ENCODE measurements at regions not wholly inside any gene's neighbourhood (a gene's known extent, or its start where the extent isn't known, plus 50 kb on each side); places are given as distances from the start of the nearest gene placed in this dataset.
"Not testable (repeated sequence)": the region's sequence is repeated elsewhere in the genome, so short reads cannot be mapped to it uniquely, and the experiment has no call there.

DNA sequence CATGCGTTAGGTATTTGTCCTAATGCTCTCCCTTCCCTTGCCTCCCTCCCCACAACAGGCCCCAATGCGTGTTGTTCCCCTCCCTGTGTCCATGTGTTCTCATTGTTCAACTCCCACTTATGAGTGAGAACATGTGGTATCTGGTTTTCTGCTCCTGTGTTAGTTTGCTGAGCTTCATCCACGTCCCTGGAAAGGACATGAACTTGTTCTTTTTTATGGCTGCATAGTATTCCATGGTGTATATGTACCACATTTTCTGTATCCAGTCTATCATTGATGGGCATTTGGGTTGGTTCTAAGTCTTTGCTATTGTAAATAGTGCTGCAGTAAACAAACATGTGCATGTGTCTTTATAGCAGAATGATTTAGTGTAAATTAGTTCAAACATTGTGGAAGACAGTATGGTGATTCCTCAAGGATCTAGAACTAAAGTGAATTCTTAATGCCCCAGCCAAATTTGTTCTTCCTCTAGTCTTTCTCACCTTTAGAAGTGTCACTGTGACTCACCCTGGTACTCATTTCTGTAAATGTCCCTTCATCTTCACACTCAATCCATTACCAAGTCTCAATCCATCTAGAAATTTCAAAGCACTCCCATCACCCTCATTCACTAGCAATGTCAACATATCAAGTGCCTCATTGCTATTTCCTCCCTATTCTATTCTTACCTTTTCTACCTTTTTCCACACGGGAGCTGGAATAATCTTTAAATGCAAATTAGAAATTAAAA is 123.9 kb downstream of the MREG start:
- intact Hi-C loops (cut with DNase I); DNase-seq; ATAC-seq: not testable (repeated sequence)

DNA sequence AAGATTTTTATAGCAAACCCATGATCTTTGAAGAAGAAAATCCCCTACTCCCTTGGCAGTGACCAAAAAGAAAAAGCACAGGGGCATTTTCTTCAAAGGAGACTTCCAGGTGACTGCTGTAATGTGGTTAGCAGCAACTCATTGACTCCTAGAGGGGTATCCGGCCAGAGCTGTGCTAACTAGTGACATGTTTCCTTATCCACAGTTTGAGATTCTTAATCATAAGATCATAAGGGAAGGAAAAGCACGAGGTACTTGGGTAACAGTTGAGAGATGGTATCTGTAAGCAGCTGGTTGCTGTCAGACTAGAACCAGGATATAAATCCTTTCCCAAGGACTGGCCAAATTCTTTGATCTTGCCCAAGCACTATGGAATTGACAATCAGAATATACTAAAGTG is 124.7 kb downstream of the MREG start:
- intact Hi-C loops (cut with DNase I): no loop called here
- DNase-seq: no peak
- no peak for ATAC-seq

DNA sequence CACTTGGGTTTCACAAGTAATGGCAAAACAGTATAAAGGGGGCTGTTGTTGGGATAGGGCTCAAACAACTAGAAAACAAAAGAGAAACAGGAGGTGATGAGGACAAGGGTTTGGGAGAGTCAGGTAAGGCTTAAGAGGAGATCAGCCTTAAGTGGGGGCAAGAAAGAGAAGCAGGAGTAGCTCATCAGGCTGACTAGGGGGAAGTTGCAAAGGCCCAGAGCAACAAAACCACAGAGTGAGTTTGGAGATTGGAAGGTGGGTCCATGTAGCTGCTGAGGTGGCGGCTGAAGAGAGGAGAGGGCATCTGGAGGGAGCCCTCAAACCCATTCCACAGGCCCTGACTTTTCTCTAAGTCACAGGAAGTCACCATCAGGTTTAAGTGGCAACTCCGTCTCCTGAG is 126.0 kb downstream of the MREG start:
- intact Hi-C loops (cut with DNase I): no loop called here
- ATAC-seq: no peak

DNA sequence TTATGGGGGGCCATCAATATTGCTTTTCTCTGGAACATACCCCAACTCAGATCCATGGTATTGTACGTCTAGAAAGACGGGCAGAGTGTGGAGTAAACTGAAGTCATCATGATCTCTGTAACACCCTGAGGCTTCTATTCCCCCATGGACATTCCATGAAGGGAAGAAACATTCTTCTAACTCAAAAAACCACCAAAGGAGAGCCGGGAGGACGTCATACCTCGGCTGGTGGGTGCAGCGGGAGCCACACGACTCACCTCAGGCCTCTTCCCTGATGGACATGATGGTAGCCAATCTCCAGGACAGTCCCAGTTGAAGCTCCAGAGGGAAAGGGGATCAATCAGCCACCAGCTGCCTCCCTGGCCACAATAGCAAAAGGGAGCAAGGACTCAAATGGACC is 127.3 kb downstream of the MREG start:
- ATAC-seq (no peak), DNase-seq (no peak)
- intact Hi-C loops (cut with DNase I): no loop called here

More for the DNA sequence above, 126.0 kb downstream of the MREG start:
- DNase-seq: no peak

DNA sequence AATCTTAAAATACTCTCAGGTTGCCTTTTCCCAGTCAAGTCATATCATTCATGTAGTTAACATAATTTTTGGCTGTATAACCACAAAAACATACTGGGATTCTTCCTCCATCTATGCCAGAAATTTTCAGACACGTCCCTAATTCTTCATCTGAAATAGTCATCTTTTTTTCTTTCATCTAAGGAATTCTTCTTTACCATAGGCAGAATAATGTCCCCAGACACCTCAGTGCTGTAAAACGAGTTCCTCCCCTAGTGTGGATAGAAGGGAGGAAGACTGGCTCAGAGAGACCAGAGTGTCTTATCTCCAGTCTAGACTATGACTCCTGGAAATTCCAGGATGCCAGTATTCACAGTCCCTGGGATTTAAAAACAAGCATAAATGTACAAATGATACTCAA is 127.8 kb downstream of the MREG start:
- DNase-seq: no peak
- peak in 1 of 2 donors; percentile 70 for ATAC-seq
- intact Hi-C loops (cut with DNase I): no loop called here

DNA sequence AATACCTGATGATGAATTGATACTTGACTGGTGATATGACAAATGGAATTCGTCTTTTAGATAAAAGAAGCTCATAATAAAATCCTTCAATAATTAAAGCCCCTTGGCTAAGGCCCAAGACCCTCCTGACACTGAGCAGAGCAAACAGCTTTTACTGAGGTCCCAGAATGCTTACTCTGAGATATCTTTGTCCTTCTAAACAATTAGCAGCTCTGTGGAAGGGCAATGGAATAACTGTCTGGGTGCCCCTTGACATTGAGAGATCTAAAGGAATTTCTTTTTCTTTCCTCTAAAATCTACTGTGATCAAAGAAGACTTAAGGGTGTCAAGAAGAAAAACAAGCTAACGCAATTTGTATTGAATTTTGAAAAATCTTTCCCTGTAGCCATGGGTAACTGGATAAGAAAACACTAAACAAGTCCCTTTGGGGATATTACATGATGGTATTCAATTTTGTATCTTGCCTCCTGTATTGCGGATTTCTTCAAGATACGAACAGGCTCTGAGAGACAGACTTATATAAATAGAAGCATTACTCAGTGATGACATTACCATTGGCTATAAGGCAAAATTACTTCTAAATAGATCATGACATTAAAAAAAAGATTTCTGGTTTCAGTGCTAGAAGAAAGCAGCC is 128.8 kb downstream of the MREG start:
- peak; percentile 23 to 63 for ATAC-seq
- intact Hi-C loops (cut with DNase I): no loop called here
- DNase-seq: no peak

DNA sequence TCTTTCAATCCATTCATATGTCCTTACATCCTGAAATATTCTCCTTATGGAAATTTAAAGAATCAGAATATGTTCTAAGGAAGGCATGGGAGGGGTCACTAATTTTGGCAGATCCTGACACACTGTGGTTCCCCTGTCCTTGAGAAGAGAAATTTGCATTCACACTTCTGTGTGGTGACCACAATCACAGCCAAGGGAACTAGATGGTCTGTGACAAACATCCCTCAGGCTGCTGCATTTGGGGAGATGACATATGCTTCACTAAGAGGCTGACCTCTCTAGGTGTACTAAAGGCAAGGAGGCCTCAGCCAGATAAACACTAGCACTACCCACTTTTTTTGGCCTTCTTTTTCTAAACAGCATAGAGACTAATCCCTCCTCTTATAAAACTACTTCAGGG is 129.6 kb downstream of the MREG start:
- intact Hi-C loops (cut with DNase I): no loop called here
- ATAC-seq (no peak), DNase-seq (no peak)

DNA sequence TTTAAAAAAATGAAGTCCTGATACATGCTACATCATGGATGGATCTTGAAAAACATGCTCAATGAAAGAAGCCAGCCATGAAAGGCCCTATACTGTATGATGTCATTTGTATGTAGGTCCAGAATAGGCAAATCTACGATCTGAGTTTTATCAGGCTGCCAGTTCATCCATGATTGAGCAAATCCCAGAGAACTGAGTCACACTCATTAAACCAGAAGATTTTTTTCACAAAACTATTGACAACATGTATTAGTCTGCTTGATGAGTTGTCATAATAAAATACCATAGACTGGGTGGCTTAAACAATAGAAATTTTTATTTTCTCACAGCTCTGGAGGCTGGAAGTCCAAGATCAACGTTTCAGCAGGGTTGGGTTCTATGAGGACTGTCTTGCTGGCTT is 130.7 kb downstream of the MREG start:
- ATAC-seq (no peak), DNase-seq (no peak)
- intact Hi-C loops (cut with DNase I): no loop called here

DNA sequence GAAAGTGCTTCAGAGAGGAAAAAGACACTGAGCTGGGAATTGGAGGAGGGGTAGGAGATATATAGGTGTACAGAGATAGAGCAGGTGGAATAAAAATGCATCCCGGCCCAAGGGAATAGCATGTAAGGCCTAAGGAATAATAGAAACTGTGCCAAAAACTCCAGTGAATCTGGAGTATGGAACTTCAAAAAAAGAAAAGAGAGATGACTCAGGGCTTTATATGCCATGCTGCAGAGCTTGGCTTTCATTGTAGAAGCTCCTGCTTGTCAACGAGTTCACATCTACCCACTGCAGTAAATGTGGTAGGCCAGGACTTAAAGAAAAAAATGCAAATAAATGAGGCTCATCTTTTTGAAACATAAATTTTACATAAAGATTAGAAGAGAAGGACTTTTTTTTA is 131.8 kb downstream of the MREG start:
- DNase-seq (no peak), ATAC-seq (no peak)
- intact Hi-C loops (cut with DNase I): no loop called here

DNA sequence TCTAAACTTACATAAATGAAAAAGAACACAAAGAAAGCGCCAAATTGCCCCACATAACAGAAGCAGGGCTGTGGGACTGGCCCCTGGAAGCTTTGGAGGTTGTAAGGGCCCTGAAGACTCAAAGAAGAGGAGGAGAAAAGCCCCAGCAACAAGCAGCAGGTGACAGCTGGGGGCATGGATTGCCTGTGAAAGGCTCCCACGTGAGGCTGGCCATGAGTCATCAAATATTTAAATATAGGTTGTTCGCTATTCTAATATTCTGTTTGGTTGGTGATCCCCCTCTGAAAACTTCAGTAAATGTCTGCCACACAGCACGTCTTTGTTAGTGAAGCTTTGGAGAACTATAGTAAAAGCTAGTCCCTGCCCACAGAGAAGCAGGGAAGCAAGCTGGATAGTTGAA is 132.4 kb downstream of the MREG start:
- DNase-seq: no peak
- no peak for ATAC-seq
- intact Hi-C loops (cut with DNase I): no loop called here

DNA sequence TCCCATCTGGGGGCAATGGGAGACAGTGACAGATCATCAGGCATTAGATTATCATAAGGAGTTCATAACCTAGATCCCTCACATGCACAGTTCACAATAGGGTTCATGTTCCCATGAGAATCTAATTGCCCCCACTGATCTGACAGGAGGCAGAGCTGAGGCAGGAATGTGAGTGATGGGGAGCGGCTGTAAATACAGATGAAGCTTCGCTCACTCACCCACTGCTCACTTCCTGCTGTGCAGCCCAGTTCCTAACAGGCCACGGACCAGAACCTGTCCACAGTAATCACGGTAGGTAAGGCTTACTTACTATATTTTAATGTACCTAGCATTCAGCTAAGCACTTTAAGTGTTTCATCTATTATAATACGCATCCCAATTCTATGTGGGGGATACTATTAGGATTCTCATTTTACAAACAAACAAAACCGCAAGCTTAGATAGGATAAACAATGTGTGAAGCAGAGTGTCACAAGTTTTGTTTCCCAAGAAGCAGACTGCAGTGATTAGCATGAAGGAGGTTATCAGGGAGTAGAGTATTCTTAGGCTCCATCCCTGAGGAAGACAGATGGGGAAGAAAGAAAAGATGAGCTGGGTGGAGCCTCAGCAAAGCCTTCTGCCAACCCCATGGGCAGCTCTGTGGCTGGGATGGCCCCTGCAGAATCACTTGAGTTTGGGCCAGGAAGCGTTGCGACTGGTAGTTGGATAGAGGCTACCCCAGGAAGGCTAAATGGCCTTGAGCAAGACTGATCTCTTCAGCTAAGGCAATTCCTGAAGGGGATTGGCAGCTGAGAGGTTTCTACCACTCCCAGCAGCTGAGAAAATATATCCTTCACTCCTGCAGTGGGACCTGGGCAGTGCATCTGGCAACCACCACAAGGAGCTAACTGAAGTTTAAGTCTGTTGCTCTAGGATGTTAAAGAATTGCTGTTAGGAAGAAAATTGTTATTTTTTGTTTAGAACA is 133.1 kb downstream of the MREG start:
- intact Hi-C loops (cut with DNase I): no loop called here
- ATAC-seq (no peak), DNase-seq (no peak)

DNA sequence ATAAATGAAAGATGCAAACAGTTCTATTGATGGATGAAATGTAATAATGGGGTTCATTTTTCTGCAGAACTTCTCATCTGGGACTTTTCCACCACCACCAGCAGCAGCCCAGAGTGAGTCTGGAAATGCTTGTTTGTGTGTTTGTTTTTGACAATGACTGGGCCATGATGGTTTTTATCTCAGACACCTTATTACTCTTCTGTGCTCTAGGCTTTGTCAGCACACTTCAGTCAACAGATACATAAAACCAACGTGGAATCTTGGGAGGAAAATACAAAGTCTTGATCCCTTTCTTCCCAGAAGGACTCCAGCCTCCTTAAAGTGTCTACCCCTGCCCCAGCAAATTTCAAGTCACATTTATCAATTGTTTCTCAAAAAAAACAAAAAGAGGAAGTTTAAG is 134.0 kb downstream of the MREG start:
- DNase-seq: no peak
- no peak for ATAC-seq
- intact Hi-C loops (cut with DNase I): no loop called here

DNA sequence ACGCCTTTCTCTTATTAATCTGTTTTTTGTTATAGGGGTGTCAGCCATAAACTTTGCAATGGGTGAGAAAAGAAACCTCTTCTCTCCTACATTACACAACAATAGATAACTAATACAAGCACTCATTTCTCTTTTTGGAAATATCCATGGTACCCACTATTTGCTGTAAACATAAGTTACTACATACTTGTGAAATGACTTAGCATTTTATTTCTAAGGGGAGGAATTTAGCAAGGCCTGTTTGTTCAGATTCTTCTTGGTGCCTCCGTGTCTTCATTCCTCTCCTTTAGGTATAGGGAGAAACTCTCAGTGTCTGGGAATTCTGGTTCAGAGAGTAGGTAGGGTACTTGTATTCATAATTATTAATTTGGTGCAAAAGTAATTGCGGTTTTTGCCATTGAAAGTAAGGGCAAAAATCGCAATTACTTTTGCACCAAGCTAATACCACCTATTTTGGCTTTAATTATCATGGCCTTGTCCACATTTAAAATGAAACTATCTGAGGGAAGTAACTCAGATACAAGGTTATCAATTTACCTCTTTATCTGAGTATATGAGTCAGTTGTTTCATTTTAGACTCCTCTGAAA is 134.8 kb downstream of the MREG start:
- DNase-seq (no peak), ATAC-seq (no peak)
- intact Hi-C loops (cut with DNase I): no loop called here

DNA sequence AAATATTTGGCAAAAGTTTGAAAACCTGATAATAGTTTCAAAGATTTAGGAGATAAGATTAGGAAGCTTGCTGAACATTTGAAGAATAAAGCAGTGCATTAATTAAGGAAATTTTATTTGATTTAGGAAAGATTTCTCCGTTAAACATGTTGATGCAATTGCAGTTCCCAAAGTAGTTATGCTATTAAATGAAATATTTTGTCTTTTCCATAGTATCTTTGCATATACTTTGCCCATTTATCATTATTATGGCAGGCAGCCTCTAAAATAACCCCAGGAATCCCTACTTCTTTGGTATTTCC is 136.5 kb downstream of the MREG start:
- DNase-seq (no peak), ATAC-seq (no peak)
- intact Hi-C loops (cut with DNase I): no loop called here

DNA sequence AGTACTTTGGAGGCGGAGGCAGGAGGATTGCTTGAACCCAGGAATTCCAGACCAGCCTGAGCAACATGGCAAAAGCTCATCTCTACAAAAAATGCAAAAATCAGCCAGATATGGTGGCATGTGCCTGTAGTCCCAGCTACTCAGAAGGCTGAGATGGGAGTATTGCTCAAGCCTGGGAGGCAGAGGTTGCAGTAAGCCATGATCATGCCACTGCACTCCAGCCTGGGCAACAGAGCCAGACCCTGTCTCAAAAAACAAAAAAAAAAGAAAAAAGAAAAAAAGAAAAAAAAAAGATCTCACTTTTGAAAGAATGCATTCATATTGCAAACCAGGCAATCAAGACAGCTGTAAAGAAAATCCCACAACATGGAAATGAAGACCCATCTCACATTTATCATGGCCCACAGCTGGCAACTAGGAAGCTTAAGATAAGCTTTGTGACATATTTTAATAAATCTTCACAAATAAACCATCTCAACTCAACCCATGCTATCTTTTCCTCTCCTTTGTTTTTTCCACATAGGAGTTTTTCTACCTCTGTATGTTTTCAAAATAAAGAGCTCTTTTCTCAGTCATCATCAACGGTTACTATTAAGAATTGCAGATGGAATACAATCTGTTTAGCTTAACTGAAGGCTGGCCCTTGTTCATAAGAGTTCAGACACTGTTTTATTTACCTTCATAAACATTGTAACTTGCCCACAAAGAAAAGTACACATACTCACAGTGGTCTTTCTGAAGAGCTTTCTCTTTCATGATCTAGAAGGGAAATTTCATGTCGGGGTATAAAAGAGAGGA is 137.0 kb downstream of the MREG start:
- ATAC-seq (no peak), DNase-seq (no peak)
- intact Hi-C loops (cut with DNase I): no loop called here

DNA sequence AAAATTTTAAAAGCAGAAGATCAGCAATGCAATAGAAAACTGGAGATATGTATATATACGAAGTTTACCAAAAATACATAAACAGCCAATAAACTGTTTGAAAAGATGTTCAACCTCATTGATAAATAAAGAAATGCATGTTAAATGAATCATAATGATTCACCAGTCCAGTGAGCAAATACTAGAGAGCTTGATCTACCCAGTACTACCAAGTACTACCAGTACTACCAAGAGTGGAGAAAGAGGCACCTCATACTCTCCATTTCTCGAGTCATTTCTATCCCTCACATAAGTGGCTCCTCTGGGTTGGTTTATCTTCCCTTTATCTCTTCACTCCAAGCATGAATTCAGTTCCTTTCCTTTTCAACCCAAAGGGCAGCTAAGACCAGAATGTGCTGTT is 138.9 kb downstream of the MREG start:
- DNase-seq: no peak
- intact Hi-C loops (cut with DNase I): no loop called here
- no peak for ATAC-seq

DNA sequence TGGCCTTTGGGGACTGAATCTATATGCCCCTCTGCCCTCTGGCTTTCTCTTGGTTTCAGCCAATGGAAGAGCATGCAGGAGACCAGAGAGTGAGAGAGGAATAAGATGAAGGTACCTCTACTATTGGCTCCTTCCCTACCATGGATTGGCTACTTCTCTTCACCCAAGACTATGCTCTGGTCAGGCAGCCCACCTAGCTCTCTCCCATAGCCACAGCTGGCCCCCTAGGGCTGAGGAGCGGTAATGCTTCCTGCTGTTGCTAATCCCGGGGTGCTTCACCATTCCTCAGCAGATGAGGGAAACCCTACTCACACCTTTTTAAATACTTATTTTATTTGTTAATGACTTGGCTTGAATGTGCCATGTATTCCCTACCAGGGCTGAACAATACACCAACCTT is 142.4 kb downstream of the MREG start:
- peak in 1 of 2 donors; percentile 27 for ATAC-seq
- DNase-seq: no peak
- intact Hi-C loops (cut with DNase I): no loop called here

DNA sequence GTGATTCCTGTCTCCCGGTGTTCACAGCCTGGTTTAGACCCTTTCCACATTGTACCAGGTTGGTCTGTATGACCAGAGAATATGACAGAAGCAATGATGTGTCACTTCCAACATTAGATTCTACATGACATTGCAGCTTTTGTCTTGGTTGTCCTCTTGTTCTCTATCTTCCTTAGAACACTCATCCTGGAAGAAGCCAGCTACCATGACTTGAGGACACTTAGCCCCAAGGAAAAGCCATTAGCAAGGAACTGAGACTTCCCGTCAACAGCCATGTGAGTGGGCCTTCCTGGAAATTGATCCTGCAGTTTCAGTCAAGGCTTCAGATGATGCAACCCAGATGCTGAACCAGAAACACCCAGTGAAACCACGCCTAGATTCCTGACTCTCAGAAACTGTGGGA is 143.3 kb downstream of the MREG start:
- peak; percentile 28 for DNase-seq
- intact Hi-C loops (cut with DNase I): no loop called here
- ATAC-seq: peak; percentile 5 to 58

DNA sequence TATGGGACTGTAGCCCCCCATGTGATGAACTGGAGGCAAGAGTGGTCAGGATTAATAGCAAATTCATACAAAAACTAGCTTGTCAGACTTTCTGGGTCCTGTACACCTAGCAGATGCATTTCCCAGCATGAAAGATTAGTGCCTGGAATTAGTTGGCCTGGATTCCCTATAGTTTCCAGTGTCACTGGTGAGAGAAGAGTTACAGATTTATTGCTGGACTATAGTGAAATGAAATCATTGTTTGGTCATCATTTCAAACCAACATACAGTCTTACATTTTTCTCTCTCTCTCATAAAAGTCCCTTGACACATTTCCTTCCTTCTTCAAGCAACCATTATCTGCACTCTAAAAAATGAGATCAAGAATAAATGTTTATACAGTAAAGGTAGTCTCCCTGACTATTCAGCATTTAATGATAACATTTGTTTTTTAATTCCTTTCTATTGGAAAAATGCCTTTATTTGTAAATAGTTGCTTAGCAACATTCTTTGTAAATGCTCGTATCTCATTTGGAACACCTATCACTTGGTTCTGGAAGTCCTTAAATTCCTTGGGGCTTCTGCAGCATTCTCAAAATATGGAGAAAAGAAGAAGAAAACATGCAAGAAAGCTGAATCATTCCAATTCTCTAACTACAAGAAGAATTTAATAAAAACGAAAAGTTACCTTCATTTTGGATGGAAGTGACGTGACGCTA is 144.4 kb downstream of the MREG start:
- intact Hi-C loops (cut with DNase I): no loop called here
- DNase-seq (no peak), ATAC-seq (peak in 1 of 2 donors; percentile 30)
